NCI-H226 (cell line): ENCODE measurements at regions not wholly inside any gene's neighbourhood (a gene's known extent, or its start where the extent isn't known, plus 50 kb on each side); places are given as distances from the start of the nearest gene placed in this dataset.
"Not testable (repeated sequence)": the region's sequence is repeated elsewhere in the genome, so short reads cannot be mapped to it uniquely, and the experiment has no call there.

Experiments
- DNase-seq: peaks from one replicate; pipeline ENCODE4 v3.0.0-alpha.2; 2015

GRCh38 chr4:18511727-18512126 is 490.2 kb upstream of the LCORL start:
- DNase-seq = no peak

DNA sequence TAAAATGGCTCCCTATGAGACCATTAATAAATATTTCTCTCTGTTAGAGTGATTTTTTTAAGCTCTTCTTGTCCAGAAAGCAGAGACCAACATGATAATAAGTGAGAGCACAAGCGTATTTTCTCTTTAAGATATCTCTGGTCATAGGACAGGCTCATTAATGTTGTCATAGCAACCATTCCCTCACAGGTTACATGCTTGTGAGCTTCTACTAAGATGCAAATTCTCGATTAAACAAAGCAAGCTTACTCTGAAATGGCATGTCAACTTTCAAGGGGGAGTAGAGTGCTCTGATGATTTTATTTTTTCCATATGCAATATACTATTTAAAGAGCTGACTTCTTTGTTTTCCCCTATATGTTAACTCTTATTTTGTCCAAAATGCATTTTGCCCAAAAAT is 487.2 kb upstream of the LCORL start:
- no peak for DNase-seq

- DNase-seq = no peak
These were observed 459.4 kb upstream of the LCORL start for GRCh38 chr4:18480928-18481327.

GRCh38 chr4:18480342-18480741 is 458.8 kb upstream of the LCORL start:
- DNase-seq = no peak

DNA sequence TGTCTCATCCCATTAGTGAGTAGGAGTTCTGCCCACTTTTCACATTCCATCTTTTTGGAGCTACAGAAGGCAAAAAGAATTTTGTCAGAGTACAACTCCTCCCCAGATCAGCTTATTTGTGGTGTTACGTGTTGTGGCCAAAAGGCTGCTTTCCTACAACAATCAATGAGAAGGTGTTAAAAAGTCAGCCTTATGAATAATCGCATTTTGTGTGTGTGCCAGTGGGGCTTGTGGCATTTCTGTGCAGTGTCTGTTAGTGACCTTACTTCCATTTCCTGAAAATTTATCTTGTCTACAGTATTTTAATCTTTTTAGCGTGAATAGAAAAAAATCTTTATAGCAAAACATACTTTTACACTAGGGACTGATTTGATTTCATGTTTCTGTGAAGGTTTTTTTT is 458.3 kb upstream of the LCORL start:
- no peak for DNase-seq

DNA sequence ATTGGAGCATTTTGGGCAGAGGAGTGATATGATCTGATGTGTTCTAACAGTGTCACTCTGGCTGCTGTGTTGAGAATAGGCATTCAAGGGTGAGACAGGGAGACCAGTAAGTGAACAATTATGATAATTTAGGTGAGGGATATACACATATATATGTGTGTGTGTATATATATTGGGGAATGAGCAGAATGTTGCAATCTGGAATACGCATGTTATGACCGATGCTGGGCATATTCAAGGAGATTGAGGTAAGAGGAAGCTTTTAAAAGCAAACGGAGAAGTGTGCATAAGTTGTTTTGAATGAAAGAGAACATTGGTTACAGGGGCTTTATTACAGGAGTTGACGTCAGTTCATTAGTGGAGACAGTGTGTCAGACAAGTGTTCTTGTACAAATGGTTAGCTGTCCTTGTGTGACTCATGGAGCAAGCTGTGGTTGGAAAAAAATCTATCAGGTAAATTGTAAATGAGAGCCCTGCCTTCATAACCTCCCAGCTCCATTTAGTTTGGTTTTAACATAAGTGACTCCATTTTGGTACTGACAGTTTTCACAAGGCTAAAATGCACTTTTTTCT is 442.5 kb upstream of the LCORL start:
- DNase-seq = no peak

DNA sequence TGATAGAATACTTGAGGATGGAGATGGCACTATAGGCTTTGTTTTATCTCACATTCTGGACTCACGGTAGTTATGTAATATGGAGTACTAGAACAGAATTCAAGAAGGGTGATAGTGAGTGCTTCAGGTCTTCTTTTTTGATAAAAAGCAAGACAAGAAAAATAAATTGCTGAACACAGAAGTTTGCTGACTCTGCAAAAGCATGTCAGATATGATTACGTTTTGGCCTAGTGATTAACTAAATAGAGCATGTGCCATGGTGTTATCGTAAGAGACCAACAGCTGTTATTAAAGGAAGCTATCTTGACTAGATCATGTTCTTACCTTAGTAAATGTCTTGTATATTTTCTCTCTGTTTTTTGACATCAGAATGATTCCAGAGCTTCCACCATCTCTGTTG is 436.9 kb upstream of the LCORL start:
- no peak for DNase-seq

- no peak for DNase-seq
These were observed 432.8 kb upstream of the LCORL start for GRCh38 chr4:18454349-18454748.

- DNase-seq = no peak
These were observed 423.6 kb upstream of the LCORL start for GRCh38 chr4:18445110-18445509.

- DNase-seq = no peak
These were observed 422.7 kb upstream of the LCORL start for GRCh38 chr4:18444206-18444605.

DNA sequence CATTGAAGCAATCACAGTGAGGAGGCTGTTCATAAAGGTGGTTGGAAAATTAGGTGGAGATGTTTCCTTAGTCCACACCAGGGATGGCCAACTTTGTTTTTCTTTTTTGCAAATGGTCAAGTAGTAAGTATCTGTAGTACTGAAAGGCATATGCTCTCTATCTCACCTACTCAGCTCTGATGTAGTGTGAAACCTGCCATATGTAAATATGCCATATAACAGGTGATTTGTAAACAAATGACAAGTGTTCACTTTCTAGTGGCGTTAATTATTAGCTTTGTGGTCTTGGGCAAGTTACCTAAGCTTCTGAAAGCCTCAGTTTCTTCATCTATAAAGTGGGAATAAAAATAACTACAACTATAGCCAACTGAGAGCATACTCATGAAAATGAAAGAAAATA is 421.4 kb upstream of the LCORL start:
- no peak for DNase-seq

GRCh38 chr4:18441676-18442075 is 420.1 kb upstream of the LCORL start:
- no peak for DNase-seq

- no peak for DNase-seq
These were observed 419.6 kb upstream of the LCORL start for GRCh38 chr4:18441203-18441590.

GRCh38 chr4:18440527-18441202 is 419.1 kb upstream of the LCORL start:
- no peak for DNase-seq

DNA sequence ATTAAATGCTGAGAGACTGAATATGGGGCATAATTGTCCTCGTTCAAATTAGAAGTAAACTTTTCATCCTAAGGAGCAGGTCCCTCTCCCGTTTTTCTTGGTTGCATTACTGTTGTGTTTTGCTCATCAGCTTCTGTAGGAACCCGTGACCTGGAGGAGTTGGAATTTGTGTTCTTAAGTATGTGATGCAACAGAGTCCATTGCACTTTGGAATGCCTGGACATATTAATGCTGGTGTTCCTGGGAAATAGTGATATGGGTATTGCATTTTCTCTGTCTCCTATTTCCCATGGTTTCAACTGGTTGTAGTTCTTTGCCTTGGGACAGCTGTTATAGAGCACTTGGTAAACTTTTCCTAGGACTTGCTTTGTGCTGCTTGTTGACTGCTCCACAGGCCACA is 417.8 kb upstream of the LCORL start:
- no peak for DNase-seq

GRCh38 chr4:18435781-18436180 is 414.2 kb upstream of the LCORL start:
- no peak for DNase-seq

DNA sequence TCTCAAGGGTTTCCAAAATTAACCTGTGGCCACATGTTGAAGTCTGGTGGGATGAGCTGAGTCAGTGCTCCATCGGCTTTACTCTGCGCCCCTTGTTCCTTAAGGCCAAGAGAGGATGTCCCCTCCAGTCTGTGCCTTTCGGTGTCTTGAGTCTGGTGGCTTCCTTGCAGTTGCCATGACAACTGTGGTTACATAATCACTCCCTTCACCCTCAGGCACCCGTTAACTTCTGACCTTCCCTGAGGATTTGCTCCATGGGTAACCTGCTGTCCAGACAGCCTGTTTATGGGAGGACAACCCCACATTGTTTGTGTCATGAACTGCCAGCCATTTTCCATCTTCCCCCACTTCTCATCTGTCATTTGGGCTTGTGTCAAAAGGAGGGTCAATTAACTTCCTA is 401.1 kb upstream of the LCORL start:
- no peak for DNase-seq

- DNase-seq = no peak
These were observed 400.0 kb upstream of the LCORL start for GRCh38 chr4:18421519-18421918.

- no peak for DNase-seq
These were observed 398.2 kb upstream of the LCORL start for GRCh38 chr4:18419780-18420179.

GRCh38 chr4:18418195-18418898 is 396.8 kb upstream of the LCORL start:
- not testable (repeated sequence) for DNase-seq

DNA sequence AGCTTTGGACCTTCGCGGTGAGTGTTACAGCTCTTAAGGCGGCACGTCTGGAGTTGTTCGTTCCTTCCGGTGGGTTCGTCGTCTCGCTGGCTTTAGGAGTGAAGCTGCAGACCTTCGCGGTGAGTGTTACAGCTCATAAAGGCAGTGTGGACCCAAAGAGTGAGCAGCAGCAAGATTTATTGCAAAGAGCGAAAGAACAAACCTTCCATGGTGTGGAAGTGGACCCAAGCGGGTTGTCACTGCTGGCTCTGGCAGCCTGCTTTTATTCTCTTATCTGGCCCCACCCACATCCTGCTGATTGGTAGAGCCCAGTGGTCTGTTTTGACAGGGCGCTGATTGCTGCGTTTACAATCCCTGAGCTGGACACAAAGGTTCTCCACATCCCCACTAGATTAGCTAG is 396.1 kb upstream of the LCORL start:
- DNase-seq = not testable (repeated sequence)

GRCh38 chr4:18406264-18406663 is 384.7 kb upstream of the LCORL start:
- DNase-seq = no peak

DNA sequence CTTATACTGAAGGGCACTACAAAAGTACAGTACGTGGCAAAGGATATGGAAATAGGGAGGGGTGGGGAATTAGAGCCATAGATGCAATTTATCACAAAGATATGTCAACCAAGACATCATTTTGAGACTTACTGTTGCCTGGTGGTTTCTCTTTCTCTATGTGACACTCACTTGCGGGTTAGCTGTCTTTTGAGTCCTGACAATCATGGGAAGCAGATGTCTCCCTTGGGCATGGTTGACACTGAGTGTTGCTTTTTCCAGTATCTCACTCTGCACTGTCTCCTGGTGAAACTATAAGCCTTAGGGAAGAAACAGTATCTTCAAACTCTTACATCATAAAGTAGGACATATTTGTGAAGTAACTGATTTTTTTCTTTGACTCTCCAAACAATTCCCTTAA is 383.5 kb upstream of the LCORL start:
- no peak for DNase-seq

DNA sequence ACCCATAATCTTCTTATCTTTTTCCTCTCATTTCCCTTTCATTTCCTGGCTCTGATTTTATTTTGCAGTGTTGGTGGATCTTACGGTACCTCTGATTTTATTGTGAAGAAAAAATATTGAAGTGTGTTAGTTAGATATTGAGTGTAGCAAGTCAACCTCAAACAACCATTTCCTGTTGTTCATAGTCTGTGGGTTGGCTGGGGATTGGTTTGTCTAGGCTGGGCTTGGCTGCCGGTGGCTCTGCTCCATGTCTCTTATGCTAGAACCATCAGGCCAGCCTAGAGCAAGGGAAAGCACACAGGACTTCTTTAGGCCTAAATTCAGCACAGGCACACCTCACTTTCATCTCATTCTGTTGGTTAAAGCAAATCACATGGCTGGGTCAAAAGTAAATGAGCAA is 383.1 kb upstream of the LCORL start:
- no peak for DNase-seq

GRCh38 chr4:18403327-18403726 is 381.8 kb upstream of the LCORL start:
- DNase-seq = no peak
